HG02943 (cell line): ENCODE measurements at regions not wholly inside any gene's neighbourhood (a gene's known extent, or its start where the extent isn't known, plus 50 kb on each side); places are given as distances from the start of the nearest gene placed in this dataset.

Source experiments
- ATAC-seq: cut with Tn5 transposase; IDR thresholded peaks from one replicate; pipeline ENCODE4 v1.9.1; 2021; ENCODE audit warnings: mild to moderate bottlenecking, low read depth, moderate library complexity; ENCODE audit not compliant: unreplicated experiment

DNA sequence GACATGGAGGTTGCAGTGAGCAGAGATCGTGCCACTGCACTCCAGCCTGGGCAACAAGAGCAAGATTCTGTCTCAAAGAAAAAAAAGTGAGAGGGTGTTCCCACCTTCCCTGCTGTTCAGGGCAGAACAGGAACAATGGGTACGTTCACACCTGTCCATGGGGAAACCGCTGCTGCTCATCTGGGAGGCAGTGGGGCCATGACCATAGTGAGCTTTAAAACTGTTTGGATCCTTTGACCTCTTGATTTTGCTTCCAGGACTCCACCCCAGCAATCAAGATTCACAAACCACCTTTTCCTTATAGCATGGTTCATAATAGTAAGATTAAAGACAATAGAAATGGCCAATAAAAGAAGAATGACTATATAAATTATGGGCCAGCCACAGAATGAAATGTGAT is 209.2 kb downstream of the ARL4C start:
- no peak for ATAC-seq

- no peak for ATAC-seq
These were observed 209.9 kb downstream of the ARL4C start for GRCh38 chr2:234286956-234287355.

GRCh38 chr2:234286118-234286598 is 210.7 kb downstream of the ARL4C start:
- no peak for ATAC-seq

- no peak for ATAC-seq
These were observed 211.3 kb downstream of the ARL4C start for GRCh38 chr2:234285541-234285940.

GRCh38 chr2:234279637-234280036 is 217.2 kb downstream of the ARL4C start:
- no peak for ATAC-seq

- no peak for ATAC-seq
These were observed 218.2 kb downstream of the ARL4C start for GRCh38 chr2:234278556-234279255.

DNA sequence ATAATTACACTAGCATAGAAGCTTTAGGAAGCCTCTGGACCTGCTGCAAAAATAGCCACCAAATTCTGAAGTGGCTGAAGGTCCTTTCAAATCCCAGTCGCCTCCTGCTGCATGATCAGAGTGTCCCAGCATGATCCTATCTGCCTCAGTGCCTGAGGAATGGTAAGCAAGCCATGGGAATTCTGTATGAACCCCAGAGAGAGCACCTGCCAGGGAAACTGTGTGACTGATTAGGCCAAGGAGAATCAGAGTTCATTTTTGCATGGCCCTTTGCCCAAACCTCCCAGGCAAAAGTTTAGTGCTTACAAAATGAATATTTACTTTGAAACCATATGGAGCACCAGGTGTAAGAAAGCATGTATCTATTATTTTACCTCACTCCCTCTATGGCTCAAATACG is 221.4 kb downstream of the ARL4C start:
- ATAC-seq: no peak

DNA sequence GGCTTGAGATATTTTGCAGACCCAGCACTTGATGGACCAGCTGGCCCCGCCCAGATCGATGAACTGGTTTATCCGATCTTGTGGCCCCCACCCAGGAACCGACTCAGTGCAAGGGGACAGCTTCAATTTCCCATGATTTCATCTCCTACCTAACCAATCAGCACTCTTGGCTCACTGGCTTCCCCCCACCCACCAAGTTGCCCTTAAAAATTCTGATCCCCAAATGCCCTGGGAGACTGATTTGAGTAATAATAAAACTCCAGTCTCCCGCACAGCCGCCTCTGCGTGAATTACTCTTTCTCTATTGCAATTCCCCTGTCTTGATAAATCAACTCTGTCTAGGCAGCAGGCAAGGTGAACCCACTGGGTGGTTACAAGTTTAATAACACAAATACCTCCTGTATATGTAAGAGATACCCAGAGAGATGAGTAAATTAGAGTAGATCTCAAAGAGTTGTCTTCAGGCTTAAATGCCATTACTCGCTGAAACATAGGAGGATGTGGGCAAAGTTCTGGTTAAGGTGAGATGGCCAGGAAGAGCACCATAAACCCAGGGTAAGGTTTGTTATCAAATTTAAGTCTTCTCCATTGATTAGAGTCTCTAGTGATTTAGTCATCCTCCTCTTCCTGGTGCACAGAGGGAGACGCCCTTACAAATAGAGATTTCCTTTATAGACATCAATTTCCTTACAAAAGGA is 222.8 kb downstream of the ARL4C start:
- no peak for ATAC-seq

DNA sequence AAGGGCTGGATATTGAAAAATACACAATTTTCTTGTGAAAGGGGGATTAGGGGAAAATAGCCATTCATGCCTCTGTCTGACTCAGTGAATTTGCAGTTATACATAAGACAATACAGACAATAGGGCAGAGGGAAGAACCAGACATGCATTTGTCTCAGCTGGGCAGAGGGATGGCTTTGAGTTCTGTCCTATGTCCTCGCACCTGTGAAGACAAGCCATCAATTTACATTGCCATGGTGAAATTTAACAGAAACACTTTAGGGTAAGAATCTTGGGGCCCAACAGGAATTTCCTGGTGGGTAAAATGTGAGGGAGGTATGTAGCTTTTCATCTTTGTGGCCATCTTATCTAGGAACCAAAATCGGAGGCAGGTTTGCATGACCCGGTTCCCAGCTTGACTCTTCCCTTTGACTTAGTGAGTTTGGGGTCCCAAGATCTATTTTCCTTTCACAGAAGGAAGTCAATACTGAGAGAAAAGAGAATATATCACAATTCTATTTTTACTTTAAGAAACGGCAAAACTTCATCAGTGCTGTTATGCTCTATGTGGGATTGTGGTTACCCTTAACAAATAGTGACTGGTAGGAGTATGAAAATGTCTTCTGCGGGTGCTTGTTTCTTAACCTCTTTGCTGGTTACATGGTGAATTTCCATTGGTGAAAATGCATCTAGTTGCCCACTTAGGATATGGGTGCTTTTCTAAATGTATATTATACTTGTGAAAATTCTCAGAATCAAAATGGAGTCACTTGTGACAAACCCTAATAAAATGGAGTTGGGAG is 221.8 kb downstream of the SPP2 start:
- ATAC-seq: no peak

DNA sequence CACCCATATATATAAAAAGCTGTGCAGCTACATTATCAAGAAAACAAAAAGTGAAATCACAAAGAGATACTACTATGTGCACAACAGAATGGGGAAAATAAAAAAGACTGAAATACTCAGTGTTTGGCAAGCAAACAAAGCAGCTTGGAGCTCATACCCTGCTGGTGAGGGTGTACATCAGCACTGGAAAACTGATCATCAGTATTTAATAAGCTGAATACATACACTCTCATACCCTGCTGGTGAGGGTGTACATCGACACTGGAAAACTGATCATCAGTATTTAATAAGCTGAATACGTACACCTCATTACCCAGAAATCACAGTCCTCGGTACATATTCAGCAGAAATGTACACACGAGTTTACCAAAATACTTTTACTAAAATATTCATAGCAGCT is 220.8 kb downstream of the SPP2 start:
- ATAC-seq: no peak

GRCh38 chr2:234269769-234270204 is 219.3 kb downstream of the SPP2 start:
- no peak for ATAC-seq

DNA sequence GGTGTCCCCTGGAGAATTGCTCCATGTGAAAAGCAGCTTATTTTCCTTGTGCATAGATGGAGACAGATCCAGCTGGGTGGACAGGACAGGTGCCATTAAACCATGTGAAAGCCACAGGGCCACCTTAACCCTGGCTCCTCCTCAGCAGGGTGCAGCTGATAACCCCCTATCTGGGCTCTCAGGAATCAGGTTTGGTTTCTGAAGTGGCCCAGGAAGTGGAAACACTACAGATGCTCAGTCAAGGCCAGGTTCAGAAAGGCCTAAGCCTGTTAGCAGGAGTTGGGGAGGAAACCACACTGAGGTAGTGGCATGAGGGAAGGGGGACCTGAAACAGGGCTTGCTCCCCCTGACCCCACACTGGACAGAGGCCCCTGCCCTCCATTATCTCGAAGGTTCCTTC is 217.0 kb downstream of the SPP2 start:
- ATAC-seq: no peak

- ATAC-seq: no peak
These were observed 216.4 kb downstream of the SPP2 start for GRCh38 chr2:234266952-234267351.

- ATAC-seq: no peak
These were observed 214.7 kb downstream of the SPP2 start for GRCh38 chr2:234265206-234265605.

- ATAC-seq: no peak
These were observed 211.2 kb downstream of the SPP2 start for GRCh38 chr2:234261736-234262135.

GRCh38 chr2:234259440-234259839 is 208.9 kb downstream of the SPP2 start:
- no peak for ATAC-seq

DNA sequence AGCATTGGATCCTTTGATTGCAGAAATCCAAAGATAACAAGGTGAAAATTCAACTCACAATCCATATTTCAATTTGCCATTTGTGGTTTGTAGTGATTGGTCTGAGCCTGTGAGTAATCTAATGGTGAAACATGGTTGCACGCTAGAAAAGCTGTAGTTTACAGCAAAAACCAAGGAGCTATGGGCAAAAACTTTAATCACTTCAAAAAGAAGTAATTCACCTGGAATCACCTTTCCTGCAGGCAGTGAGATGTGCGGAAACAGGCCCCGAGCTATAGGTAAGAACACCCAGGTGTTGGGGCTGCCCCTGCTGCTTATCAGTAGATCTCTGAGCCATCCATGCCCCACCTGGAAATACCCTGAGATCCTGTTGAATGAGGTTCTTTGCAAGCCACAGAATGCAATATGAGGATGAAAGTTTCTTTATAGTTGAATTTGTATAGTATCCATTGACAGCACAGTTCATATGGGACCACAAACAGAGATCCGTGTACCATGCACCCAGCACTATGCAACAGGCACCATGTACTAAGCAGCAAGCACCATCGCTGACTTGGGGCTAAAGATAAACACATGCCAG is 208.2 kb downstream of the SPP2 start:
- no peak for ATAC-seq

DNA sequence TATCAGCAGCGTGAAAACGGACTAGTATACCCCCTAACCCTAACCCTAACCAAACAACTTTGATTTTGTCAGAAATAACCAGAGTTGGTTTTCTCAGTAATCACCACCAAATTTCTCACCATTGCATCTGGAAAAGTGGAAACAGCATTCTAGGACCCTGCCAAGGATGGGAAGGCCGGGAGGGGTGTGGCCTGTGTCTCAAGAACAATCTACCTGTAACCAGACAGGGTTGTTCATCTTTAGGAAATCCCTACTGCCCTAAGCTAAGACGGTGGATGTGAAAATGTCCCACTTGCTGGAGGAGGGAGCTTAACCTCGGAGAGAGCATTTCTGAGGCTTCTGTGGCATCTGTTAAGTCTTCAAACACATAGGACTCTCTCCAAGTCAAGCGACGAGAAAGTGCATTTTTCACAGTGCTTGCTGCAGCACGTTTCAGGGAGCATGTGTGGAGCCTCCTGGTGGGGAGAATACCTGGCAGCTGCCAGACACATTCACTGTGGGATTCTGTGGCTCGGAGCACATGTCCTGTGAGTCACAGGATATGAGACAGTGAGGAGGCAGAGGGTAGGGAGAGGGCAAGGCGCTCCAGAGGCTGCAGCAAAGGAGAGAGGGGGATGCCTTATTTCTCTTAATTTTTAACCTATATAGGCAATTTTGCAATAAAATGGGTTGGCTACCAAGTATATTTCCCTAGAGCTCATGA is 207.5 kb downstream of the SPP2 start:
- ATAC-seq: no peak

DNA sequence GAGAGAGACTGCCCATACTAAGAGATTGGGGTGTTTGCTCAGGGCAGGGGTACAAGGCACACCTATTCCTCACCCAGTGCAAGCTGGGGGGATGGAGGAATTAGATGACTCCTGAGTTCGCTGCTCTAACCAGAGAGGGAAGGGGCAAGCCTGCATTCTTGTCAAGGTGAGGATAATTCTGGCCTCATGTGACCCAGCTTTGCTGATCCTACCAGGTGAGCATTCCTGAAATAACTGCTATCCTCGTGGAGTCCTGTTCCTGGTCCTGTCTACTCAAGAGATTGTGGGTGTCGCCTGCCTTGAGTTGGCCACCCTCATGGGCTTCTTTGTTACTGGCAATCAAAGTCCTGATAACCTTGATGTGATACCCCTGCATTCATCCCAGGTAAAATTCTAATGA is 206.0 kb downstream of the SPP2 start:
- no peak for ATAC-seq

DNA sequence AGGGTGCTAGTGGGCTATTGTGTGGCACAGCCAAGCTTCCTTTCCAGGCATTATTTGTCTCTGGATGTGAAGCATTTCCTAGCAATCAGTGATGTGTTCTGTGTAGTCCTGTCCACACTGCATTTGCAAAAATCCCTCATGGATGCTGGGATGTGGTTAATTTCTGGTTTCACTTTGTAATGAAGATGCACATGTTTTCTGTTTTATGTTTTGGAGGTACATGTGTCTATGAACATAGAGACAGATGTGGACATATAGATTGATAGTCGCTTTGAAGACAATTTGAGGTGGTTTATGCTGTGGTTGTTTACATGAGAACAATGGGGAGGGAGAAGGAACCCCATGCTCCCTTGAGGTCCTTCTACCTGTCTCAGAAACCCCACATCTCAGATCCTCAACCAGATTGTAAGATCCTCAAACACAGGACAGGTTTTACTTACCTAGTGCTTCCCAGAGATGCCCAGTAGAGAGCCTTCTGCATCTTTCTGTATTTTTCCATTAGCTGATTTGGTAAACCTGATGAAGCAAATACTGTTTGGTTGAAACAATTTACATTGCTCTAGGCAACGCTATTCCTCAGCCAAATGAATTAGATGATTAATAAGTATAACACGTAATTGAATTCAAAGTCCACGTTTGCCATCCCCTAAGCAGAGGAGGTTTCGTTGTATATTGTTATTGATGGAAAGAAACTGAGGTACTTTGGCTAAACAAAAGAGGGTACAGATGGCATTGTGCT is 204.4 kb downstream of the SPP2 start:
- no peak for ATAC-seq
